ENCODE measurements at regions not wholly inside any gene's neighbourhood (a gene's known extent, or its start where the extent isn't known, plus 50 kb on each side); places are given as distances from the start of the nearest gene placed in this dataset.

GRCh38 chr16:85311741-85312140, 199.5 kb upstream of the CIBAR2 start:
- DNase-seq (ENCODE audit: low spot score): no peak

- DNase-seq (ENCODE audit: low spot score): no peak
Observed at GRCh38 chr16:85312174-85312573, 199.9 kb upstream of the CIBAR2 start.

GRCh38 chr16:85312642-85313525, 200.6 kb upstream of the CIBAR2 start:
- DNase-seq (ENCODE audit: low spot score): peak; percentile 54

- DNase-seq (ENCODE audit: low spot score): peak; percentile 54
Observed at GRCh38 chr16:85313526-85314301, 201.4 kb upstream of the CIBAR2 start.

- DNase-seq (ENCODE audit: low spot score): no peak
Observed at GRCh38 chr16:85314512-85314971, 202.3 kb upstream of the CIBAR2 start.

GRCh38 chr16:85315866-85316265, 203.6 kb upstream of the CIBAR2 start:
- DNase-seq (ENCODE audit: low spot score): no peak

- DNase-seq (ENCODE audit: low spot score): peak; percentile 80
Observed at GRCh38 chr16:85316321-85316919, 204.1 kb upstream of the CIBAR2 start.

- no peak for DNase-seq (ENCODE audit: low spot score)
Observed at GRCh38 chr16:85316944-85317343, 204.7 kb upstream of the CIBAR2 start.

- no peak for DNase-seq (ENCODE audit: low spot score)
Observed at GRCh38 chr16:85317704-85318103, 205.4 kb upstream of the CIBAR2 start.

- DNase-seq (ENCODE audit: low spot score): no peak
Observed at GRCh38 chr16:85319208-85319983, 207.1 kb upstream of the CIBAR2 start.

- DNase-seq (ENCODE audit: low spot score): no peak
Observed at GRCh38 chr16:85319984-85320440, 207.7 kb upstream of the CIBAR2 start.

GRCh38 chr16:85320677-85321385, 208.6 kb upstream of the CIBAR2 start:
- DNase-seq (ENCODE audit: low spot score): no peak

GRCh38 chr16:85321509-85322271, 209.4 kb upstream of the CIBAR2 start:
- DNase-seq (ENCODE audit: low spot score): peak; percentile 94

GRCh38 chr16:85323230-85323960, 211.1 kb upstream of the CIBAR2 start:
- no peak for DNase-seq (ENCODE audit: low spot score)

- no peak for DNase-seq (ENCODE audit: low spot score)
Observed at GRCh38 chr16:85323961-85324253, 211.6 kb upstream of the CIBAR2 start.

GRCh38 chr16:85324488-85324887, 212.2 kb upstream of the CIBAR2 start:
- DNase-seq (ENCODE audit: low spot score): no peak

- DNase-seq (ENCODE audit: low spot score): no peak
Observed at GRCh38 chr16:85326113-85326793, 214.0 kb upstream of the CIBAR2 start.

- no peak for DNase-seq (ENCODE audit: low spot score)
Observed at GRCh38 chr16:85326794-85327181, 214.5 kb upstream of the CIBAR2 start.
